Right atrium auricular region (tissue), 2 donors: ENCODE measurements at regions not wholly inside any gene's neighbourhood (a gene's known extent, or its start where the extent isn't known, plus 50 kb on each side); places are given as distances from the start of the nearest gene placed in this dataset.

Experiments
- DNase-seq: peaks from one replicate; pipeline ENCODE4 v3.0.0-alpha.2; 2019; ENCODE audit warnings: low spot score
- H3K27ac ChIP-seq, 2 donors: fragments of 200-600 bp; sonication (generic); 1 replicate in 1 of 2; 2 replicates in 1 of 2; pipeline ENCODE4 v1.5.1; 2016 to 2019
- H3K27me3 ChIP-seq, 2 donors: fragments of 200-600 bp; sonication (generic); one replicate each; pipeline versions ENCODE4 v1.5.1 to v1.6.0; 2017 to 2019
- H3K36me3 ChIP-seq: fragments of 200-600 bp; sonication (generic); one replicate; pipeline ENCODE4 v1.5.1; 2016
- H3K4me1 ChIP-seq, 2 donors: fragments of 200-600 bp; sonication (generic); one replicate each; pipeline versions ENCODE4 v1.5.1 to v1.6.0; 2017 to 2019
- H3K4me3 ChIP-seq, 2 donors: fragments of 200-600 bp; sonication (generic); 1 replicate in 1 of 2; 2 replicates in 1 of 2; pipeline ENCODE4 v1.5.1; 2017 to 2019; ENCODE audit warnings: mild to moderate bottlenecking in 1 of 2, moderate library complexity in 1 of 2
- H3K9me3 ChIP-seq, 2 donors: fragments of 200-600 bp; sonication (generic); one replicate each; pipeline ENCODE4 v1.5.1; 2019
- CTCF ChIP-seq, 2 donors: fragments of 200-600 bp; sonication (generic); IDR thresholded peaks; one replicate each; pipeline ENCODE4 v1.5.1; 2019; ENCODE audit warnings: antibody characterized with exemption in 2 of 2

DNA sequence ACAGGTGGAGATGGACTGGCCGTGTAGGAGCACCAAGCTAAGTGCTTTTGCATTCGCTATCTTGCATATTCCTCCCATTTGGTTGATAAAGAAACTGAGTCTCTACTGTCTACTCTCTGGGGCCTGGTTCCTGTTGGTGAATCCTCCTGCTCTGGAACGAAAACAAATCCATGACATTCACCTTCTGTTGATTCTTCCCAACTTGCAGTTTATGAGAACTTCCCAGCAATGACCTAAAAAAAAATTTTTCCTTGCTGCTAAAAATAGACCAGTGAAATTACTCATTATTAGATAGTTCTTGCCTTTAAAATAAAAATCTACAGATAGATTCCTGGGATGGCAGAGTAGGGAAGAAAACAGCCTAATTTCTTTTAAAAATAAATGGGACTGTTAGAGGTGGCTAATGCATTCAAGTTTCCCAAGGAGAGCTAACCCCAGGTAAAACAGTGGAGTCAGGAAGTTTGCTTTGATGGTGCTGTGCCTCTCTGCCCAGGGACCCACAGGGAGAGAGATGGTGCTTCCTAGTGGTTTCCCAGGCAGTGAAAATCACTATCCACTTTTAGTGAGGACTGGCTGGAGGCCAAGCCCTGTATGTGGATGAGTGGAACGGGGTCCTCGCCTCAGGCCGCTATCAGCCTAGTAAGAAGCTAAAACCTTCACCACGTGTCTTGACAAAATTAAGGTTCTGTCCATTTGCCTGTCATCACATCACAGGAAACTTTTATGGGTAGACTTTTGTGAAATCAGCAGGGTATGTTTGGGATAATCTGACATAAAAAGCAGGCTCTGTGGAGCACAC, 68.4 kb upstream of the NR3C1 start:
- H3K9me3 ChIP-seq, result no peaks in the 10 kb centered on the region
- no peak for DNase-seq
- no peak for TF ChIP-seq CTCF (IDR thresholded peaks at IDR 0.05)
- H3K36me3 ChIP-seq, result no peaks in the 10 kb centered on the region
- H3K4me1 ChIP-seq, result peaks cover 0 to 9% of the 10 kb centered on the region in 2 donors
- H3K27me3 ChIP-seq, result no peaks in the 10 kb centered on the region
- no peak overlapping the region for H3K4me3 ChIP-seq
- peak overlapping the region in 1 of 2 donors; percentile 62 for H3K27ac ChIP-seq

GRCh38 chr5:143471041-143471509, 67.6 kb upstream of the NR3C1 start:
- no peak overlapping the region for H3K4me3 ChIP-seq
- peaks cover 0 to 9% of the 10 kb centered on the region in 2 donors for H3K4me1 ChIP-seq
- H3K27me3 ChIP-seq, result no peaks in the 10 kb centered on the region
- H3K36me3 ChIP-seq, result no peaks in the 10 kb centered on the region
- H3K27ac ChIP-seq, result peak overlapping the region in 1 of 2 donors; percentile 62
- H3K9me3 ChIP-seq, result no peaks in the 10 kb centered on the region
- no peak for DNase-seq
- no peak for TF ChIP-seq CTCF (IDR thresholded peaks at IDR 0.05)

- Histone ChIP-seq H3K4me1 (peaks cover 0 to 9% of the 10 kb centered on the region in 2 donors), H3K27me3 (no peaks in the 10 kb centered on the region), H3K9me3 (no peaks in the 10 kb centered on the region), H3K27ac (peak overlapping the region in 1 of 2 donors; percentile 62), H3K4me3 (no peak overlapping the region), H3K36me3 (no peaks in the 10 kb centered on the region)
- no peak for TF ChIP-seq CTCF (IDR thresholded peaks at IDR 0.05)
- no peak for DNase-seq
Measured at GRCh38 chr5:143470120-143470519, 66.6 kb upstream of the NR3C1 start.

GRCh38 chr5:143469125-143469524, 65.6 kb upstream of the NR3C1 start:
- no peaks in the 10 kb centered on the region for H3K9me3 ChIP-seq
- TF ChIP-seq CTCF (IDR thresholded peaks at IDR 0.05), result no peak
- H3K36me3 ChIP-seq, result no peaks in the 10 kb centered on the region
- no peak overlapping the region for H3K27ac ChIP-seq
- H3K4me3 ChIP-seq, result no peak overlapping the region
- H3K27me3 ChIP-seq, result no peaks in the 10 kb centered on the region
- H3K4me1 ChIP-seq, result peaks cover 0 to 9% of the 10 kb centered on the region in 2 donors
- DNase-seq, result no peak

GRCh38 chr5:143466632-143467031, 63.1 kb upstream of the NR3C1 start:
- Histone ChIP-seq H3K4me3 (no peak overlapping the region), H3K36me3 (no peaks in the 10 kb centered on the region), H3K27me3 (no peaks in the 10 kb centered on the region), H3K4me1 (peaks cover 0 to under 1% of the 10 kb centered on the region in 2 donors), H3K9me3 (no peaks in the 10 kb centered on the region), H3K27ac (no peak overlapping the region)
- no peak for DNase-seq
- TF ChIP-seq CTCF (IDR thresholded peaks at IDR 0.05), result no peak
